HG03571 (cell line): ENCODE measurements at regions not wholly inside any gene's neighbourhood (a gene's known extent, or its start where the extent isn't known, plus 50 kb on each side); places are given as distances from the start of the nearest gene placed in this dataset.
"Not testable (repeated sequence)": the region's sequence is repeated elsewhere in the genome, so short reads cannot be mapped to it uniquely, and the experiment has no call there.

ENCODE experiments used
- ATAC-seq: cut with Tn5 transposase; IDR thresholded peaks from one replicate; pipeline ENCODE4 v1.9.1; 2021; ENCODE audit not compliant: unreplicated experiment

- ATAC-seq, result no peak
Observed at GRCh38 chr12:83980398-83980797, 932.2 kb downstream of the SLC6A15 start.

- no peak for ATAC-seq
Observed at GRCh38 chr12:83979785-83980184, 932.8 kb downstream of the SLC6A15 start.

DNA sequence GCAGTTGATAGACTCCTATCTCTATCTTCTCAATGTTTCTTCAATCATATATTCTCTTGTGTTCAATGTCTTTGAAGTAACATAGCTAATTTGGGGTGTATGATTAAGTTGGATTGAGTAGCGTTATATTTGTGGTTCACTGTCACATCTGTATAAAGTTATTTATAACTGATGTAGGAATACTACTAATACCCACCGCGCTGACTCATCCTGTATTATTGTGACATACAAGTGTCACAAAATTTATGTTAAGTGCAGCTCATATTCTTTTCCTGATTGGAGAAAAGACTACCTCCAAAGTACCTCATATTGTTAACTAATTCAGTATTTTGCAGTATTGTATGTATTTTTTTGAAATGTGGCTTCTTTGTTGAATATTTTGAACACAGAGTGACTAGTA lies 940.8 kb downstream of the SLC6A15 start:
- no peak for ATAC-seq

DNA sequence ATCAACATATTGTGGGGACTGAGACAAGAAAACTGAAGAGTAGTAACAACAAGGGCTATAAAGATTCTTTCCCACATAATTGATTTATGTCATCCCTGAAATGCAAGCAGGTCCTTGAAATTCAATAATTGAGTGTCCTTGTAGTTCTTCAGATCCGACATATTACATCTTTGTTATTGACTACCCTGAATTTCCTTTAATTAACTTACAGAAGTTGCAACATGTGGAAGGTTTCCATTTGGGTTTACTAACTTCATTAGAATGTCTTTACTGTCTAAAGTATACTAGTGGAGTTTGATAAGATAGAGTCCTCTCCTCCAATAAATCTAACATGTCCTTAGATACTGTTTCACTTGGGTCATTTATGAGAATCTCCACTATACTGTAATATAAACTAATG lies 951.8 kb downstream of the SLC6A15 start:
- no peak for ATAC-seq

DNA sequence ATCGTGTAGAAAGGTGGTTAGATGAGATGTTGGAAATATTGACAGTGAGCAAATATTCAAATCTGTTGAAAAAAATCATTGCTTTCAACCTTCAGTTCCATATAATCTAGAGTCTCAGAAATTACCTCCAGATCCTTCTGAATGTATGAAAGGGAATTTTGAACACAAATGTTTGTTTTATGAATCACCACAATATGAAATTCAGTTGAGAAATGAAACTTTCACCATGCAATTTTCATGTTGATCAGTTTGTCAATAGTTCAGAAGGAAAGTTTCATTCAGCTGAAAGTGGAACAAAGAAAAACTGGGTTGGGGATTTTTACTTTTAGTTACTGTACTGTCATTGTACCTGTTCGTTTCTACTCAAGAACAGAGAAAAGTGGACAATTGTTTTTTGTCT lies 953.6 kb downstream of the SLC6A15 start:
- no peak for ATAC-seq

GRCh38 chr12:83954956-83955601 lies 957.5 kb downstream of the SLC6A15 start:
- no peak for ATAC-seq

- ATAC-seq, result no peak
Observed at GRCh38 chr12:83954071-83954789, 958.4 kb downstream of the SLC6A15 start.

DNA sequence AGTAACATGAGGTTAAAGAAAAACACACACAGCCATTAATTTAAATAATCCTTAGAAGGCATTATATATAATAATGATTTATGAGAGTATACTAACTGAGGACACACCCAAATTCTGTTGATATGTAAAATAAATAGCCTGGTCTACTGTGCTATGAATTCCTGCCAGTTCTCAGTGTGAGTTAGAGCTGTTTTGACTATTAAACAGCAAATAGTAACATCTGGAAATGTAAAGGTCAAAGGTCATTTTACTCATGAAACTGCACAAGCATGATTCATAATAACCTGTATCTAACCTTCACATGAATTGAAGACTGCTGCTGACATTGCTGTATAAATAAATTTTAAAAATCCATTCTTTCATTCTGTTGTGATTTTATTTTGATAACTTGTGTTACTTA lies 966.7 kb downstream of the SLC6A15 start:
- ATAC-seq, result no peak

DNA sequence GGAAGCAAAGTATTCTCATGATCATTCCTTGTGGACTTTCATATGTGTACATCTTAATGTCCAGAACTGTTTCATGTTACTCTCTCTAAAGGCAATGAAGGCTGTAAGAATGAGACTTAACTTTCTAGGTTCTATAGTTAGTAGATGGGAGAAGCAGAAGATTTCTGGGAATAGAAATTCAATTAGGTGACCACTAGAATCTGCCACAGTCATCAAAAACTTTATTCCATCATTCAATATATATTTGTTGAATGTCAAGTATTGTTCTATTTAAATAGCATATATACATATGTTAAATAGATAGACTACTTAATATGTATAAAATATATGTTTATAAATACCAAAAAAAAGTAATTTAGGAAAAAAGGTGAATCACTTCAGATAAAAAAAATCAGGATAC lies 972.9 kb downstream of the SLC6A15 start:
- no peak for ATAC-seq

- ATAC-seq, result no peak
Observed at GRCh38 chr12:83933615-83934014, 979.0 kb downstream of the SLC6A15 start.

DNA sequence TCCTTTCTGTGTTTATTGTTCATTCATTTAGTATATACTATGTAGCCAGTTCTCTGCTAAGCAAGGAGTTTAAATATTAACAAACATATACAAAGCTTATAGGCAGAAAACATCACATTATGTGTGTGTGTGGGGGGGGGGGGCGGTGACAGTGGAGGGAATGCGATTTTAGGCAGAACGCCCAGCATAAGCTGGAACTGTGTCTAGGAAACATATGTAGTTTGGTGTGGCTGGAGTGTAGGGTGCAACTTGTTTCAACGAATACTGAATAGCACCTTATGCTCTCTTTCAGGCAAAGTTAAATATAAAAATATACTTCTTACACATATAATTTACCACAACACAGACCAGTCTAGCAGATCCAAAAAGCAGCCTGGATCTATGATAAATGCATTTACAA lies 980.6 kb downstream of the SLC6A15 start:
- ATAC-seq, result no peak

DNA sequence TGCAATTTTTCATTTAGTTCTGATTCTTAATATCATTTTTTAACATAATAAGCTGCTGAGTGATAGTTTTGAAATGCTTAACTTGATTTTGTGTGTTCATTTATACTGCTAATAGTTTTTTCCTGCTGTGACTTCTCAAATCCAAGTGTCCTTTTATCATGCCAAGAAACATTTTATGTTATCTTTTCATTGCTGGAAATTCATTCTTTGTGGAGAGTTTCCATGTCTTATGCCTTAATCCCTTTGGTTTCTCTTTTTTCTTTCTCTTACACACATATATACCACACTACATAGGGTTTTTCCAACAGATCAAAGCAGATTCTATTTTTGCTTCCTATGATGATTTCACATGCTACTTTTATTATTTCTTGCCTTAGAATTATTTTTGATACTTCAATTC lies 981.1 kb downstream of the SLC6A15 start:
- ATAC-seq, result no peak

GRCh38 chr12:83929792-83930191 lies 982.8 kb downstream of the SLC6A15 start:
- ATAC-seq, result not testable (repeated sequence)

GRCh38 chr12:83920821-83921547 lies 991.6 kb downstream of the SLC6A15 start:
- no peak for ATAC-seq

GRCh38 chr12:83919081-83919480 lies 993.5 kb downstream of the SLC6A15 start:
- ATAC-seq, result no peak

DNA sequence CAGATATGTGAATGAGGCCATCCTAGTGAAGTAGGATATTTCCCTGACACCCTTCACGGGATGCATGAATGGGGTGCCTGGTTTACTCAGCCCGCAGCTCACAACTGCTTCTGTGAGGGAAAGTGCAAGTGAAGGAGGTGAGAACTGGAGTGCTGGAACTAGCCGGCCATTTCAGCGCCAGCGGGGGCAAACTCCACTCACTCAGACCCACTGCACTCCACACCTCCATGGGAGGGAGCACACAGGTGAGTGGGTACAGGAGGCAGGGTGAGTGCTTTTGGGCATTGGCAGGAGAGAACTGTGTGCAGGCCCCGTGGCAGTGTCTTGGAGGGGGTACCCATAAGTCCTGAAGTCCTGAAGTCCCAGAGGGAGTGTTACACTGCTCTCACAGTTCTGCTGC lies 1008.4 kb downstream of the SLC6A15 start:
- ATAC-seq, result no peak

- no peak for ATAC-seq
Observed at GRCh38 chr12:83896416-83896815, 1016.2 kb downstream of the SLC6A15 start.

DNA sequence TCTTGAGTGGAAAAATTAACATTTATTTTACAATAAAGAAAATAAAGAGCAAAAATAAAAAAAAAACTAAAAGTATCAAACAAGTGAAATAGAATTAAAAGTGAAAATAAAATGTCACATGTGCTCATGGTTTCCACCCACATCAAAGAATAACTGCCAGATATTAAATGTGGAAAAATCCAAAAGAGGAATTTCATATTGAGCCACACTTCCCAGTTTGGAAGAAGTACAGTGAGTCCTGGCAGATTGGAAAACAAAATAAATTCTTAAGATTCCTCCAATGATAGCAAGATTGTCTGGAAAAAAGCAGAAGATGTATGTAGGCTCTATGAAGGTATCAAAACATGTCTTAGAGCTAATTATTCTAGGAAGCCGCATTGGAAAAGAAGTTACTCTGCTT lies 1019.5 kb downstream of the SLC6A15 start:
- no peak for ATAC-seq

- ATAC-seq, result no peak
Observed at GRCh38 chr12:83889745-83890144, 1022.9 kb downstream of the SLC6A15 start.

DNA sequence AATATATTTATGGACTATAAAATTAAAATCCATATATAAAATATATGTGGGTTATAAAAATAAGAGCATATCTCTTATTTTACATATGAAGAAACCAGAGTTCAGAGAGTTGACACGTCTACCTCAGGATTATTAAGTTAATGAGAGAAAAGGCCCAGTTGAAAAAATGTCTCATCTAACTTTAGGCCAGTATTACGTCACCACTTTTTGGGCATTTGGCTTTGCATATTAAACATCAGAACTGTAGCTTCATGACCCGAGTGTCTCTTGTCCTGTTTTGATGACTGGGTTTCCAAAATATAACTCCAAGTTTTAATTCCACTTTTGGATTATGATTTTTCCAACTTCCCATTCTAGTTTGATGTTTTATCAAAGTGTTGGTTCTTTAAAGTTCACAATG lies 1026.1 kb downstream of the SLC6A15 start:
- no peak for ATAC-seq

DNA sequence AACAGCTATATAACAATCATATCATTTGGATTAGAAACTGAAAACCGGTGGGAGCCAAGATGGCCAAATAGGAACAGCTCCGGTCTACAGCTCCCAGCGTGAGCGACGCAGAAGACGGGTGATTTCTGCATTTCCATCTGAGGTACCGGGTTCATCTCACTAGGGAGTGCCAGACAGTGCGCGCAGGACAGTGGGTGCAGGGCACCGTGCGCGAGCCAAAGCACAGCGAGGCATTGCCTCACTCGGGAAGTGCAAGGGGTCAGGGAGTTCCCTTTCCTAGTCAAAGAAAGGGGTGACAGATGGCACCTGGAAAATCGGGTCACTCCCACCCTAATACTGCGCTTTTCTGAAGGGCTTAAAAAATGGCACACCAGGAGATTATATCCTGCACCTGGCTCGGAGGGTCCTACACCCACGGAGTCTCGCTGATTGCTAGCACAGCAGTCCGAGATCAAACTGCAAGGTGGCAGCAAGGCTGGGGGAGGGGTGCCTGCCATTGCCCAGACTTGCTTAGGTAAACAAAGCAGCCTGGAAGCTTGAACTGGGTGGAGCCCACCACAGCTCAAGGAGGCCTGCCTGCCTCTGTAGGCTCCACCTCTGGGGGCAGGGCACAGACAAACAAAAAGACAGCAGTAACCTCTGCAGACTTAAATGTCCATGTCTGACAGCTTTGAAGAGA lies 1041.5 kb downstream of the SLC6A15 start:
- ATAC-seq, result not testable (repeated sequence)

GRCh38 chr12:83866477-83866876 lies 1046.1 kb downstream of the SLC6A15 start:
- ATAC-seq, result no peak
